Heart left ventricle (tissue), 16 donors: ENCODE measurements at regions not wholly inside any gene's neighbourhood (a gene's known extent, or its start where the extent isn't known, plus 50 kb on each side); places are given as distances from the start of the nearest gene placed in this dataset.

Source experiments
- ATAC-seq, 4 donors: fragments of 200-7000 bp; cut with Tn5 transposase; one replicate each; pipeline ENCODE4 v1.9.1; 2020 to 2022; ENCODE audit warnings: moderate library complexity in 4 of 4, mild to moderate bottlenecking in 3 of 4, moderate number of reproducible peaks in 1 of 4
- DNase-seq, 5 donors: peaks; one replicate each; pipeline ENCODE4 v3.0.0-alpha.2; 2020
- H3K27ac ChIP-seq, 12 donors: fragments of 200-600 bp; sonication (generic) in 4 of 12; one replicate each; pipeline versions ENCODE4 v1.5.0 to v1.8.0; 2016 to 2022; ENCODE audit warnings: mild to moderate bottlenecking in 2 of 12
- H3K27me3 ChIP-seq, 9 donors: fragments of 200-600 bp; sonication (generic) in 2 of 9; one replicate each; pipeline versions ENCODE4 v1.5.1 to v1.8.0; 2016 to 2022; ENCODE audit warnings: mild to moderate bottlenecking in 3 of 9
- H3K36me3 ChIP-seq, 9 donors: fragments of 200-600 bp; sonication (generic) in 2 of 9; one replicate each; pipeline versions ENCODE4 v1.5.0 to v1.8.0; 2018 to 2022; ENCODE audit warnings: mild to moderate bottlenecking in 2 of 9
- H3K4me1 ChIP-seq, 12 donors: fragments of 200-600 bp; sonication (generic) in 4 of 12; one replicate each; pipeline versions ENCODE4 v1.5.0 to v1.8.0; 2016 to 2022; ENCODE audit warnings: mild to moderate bottlenecking in 3 of 12
- H3K4me3 ChIP-seq, 12 donors: fragments of 200-600 bp; sonication (generic) in 4 of 12; one replicate each; pipeline versions ENCODE4 v1.5.0 to v1.8.0; 2017 to 2022; ENCODE audit warnings: mild to moderate bottlenecking in 9 of 12, moderate library complexity in 4 of 12
- H3K9me3 ChIP-seq, 12 donors: fragments of 200-600 bp; sonication (generic) in 4 of 12; one replicate each; pipeline versions ENCODE4 v1.5.0 to v1.8.0; 2016 to 2022; ENCODE audit warnings: mild to moderate bottlenecking in 1 of 12
- POLR2A ChIP-seq, 2 donors: fragments of 450-650 bp; IDR thresholded peaks; one replicate each; pipeline ENCODE4 v1.6.1; 2017; ENCODE audit warnings: antibody characterized with exemption in 2 of 2, mild to moderate bottlenecking in 2 of 2, moderate library complexity in 2 of 2
- WGBS, 4 donors: extraction: QIAGEN DNeasy Blood & Tissue Kit in 2 of 4; methylation state at CpG; one replicate each; pipeline versions ENCODE4 v1.1.5 to v1.1.7; 2013 to 2018; 5-methylcytosine and 5-hydroxymethylcytosine counted together
- intact Hi-C, 10 donors: fragments of 100-400 bp; cut with DNase I; formaldehyde crosslinking; loops; one replicate each; pipeline versions ENCODE4 v1.11.1 to v1.14.2; 2022
- TF ChIP-seq, protein P1 (sequence below), 12 donors: fragments of 200-600 bp; sonication (generic) in 4 of 12; IDR thresholded peaks; one replicate each; pipeline versions ENCODE4 v1.5.0 to v1.8.0; 2018 to 2022; ENCODE audit warnings: antibody characterized with exemption in 12 of 12, mild to moderate bottlenecking in 5 of 12
- donor health status: ischemic (EF 13 %, LVEDD 7.1; RV severe dilation, severe dysfunction).
- donor health status: healthy with polysubstance abuse.
- donor health status: DM: no; HTN: yes; CAD: no.
- donor health status: DM: no; HTN: no; CAD: no.
- donor health status: ischemic (EF 25% LVEDD 6.9; RV normal size, moderate dysfunction).
- donor health status: ischemic (EF 25% LVEDD 5.7; RV mildly dilated, moderate dysfunction).
- donor health status: healthy.
- donor health status: DM: yes; HTN: yes; CAD: no.
- donor health status: ischemic (EF 35%, LVEDD 5.7; RV mildly dilated, moderate dysfunction).
- donor health status: nonischemic (EF 11% LVEDD 7.7; RV severe dilation, severe dysfunction).
- donor health status: DM: yes; HTN: yes; CAD: no.
- donor health status: PGD.
- donor health status: ischemic (EF 29% LVEDD 5.4; RV normal size, mild dysfunction).
- donor health status: nonischemic (EF 23%, LVEDD 6.1; RV moderate dilation, normal function).

DNA sequence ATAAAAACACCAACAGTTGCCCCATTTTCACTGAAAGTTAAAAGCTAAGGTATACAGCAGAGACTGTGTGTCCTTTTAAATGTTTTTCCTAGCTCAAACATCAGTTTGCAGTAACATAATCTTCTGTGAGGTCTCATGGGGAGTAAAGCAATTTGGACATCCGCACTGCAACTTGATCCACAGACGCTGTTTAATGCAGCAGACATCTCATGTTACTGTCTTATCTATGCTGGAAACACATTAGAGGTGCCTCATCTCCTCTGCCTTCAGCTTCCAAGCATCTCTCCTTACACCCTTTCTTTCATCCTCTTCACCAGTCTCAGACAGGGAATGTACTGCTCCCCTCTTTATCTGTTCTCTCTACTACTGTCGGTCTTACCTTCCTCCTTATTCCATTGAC is 53.7 kb upstream of the ATP11B start:
- intact Hi-C loops: no loop called here
- H3K9me3 ChIP-seq: no peaks in the 10 kb centered on the region
- H3K27me3 ChIP-seq: peaks cover 0 to 18% (median 2%) of the 10 kb centered on the region in 9 donors
- no peaks in the 10 kb centered on the region for H3K36me3 ChIP-seq
- DNase-seq (no peak), ATAC-seq (no peak)
- no peak overlapping the region for H3K27ac ChIP-seq
- no peaks in the 10 kb centered on the region for H3K4me1 ChIP-seq
- no peak overlapping the region for H3K4me3 ChIP-seq
- 18 to 42% (median 32%) methylated on average over 3 of the region's 3 CpGs for WGBS, 4 donors
- TF ChIP-seq, protein P1, sequence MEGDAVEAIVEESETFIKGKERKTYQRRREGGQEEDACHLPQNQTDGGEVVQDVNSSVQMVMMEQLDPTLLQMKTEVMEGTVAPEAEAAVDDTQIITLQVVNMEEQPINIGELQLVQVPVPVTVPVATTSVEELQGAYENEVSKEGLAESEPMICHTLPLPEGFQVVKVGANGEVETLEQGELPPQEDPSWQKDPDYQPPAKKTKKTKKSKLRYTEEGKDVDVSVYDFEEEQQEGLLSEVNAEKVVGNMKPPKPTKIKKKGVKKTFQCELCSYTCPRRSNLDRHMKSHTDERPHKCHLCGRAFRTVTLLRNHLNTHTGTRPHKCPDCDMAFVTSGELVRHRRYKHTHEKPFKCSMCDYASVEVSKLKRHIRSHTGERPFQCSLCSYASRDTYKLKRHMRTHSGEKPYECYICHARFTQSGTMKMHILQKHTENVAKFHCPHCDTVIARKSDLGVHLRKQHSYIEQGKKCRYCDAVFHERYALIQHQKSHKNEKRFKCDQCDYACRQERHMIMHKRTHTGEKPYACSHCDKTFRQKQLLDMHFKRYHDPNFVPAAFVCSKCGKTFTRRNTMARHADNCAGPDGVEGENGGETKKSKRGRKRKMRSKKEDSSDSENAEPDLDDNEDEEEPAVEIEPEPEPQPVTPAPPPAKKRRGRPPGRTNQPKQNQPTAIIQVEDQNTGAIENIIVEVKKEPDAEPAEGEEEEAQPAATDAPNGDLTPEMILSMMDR (IDR thresholded peaks at IDR 0.05): no peak
- no peak for TF ChIP-seq POLR2A (IDR thresholded peaks at IDR 0.05)

DNA sequence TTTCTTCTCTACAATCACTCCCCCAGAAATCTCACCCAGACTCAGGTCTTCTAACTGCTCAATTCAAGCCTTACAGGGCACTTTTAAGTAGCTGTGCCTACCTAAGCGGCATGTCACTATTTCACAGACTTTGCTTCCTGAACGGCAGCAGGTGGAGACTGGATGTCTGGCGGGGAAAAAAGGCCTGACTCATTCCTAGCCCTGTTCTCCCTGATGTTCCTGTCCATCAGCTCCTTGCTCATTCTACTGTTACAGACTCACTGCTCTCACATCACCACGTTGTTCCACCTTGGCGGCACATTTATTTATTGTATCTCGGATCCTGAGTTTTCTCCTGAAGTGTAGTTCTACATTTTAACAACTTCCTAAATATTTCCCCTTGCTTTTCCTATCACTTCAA is 52.6 kb upstream of the ATP11B start:
- Histone ChIP-seq H3K27ac (no peak overlapping the region), H3K36me3 (no peaks in the 10 kb centered on the region), H3K4me1 (no peaks in the 10 kb centered on the region), H3K9me3 (no peaks in the 10 kb centered on the region), H3K4me3 (no peak overlapping the region), H3K27me3 (peaks cover 0 to 18% (median 2%) of the 10 kb centered on the region in 9 donors)
- WGBS, 4 donors: 64 to 69% (median 67%) methylated on average over 6 of the region's 6 CpGs
- DNase-seq: no peak
- intact Hi-C loops: no loop called here
- TF ChIP-seq, protein P1 (IDR thresholded peaks at IDR 0.05): no peak
- TF ChIP-seq POLR2A (IDR thresholded peaks at IDR 0.05): no peak
- ATAC-seq: no peak

DNA sequence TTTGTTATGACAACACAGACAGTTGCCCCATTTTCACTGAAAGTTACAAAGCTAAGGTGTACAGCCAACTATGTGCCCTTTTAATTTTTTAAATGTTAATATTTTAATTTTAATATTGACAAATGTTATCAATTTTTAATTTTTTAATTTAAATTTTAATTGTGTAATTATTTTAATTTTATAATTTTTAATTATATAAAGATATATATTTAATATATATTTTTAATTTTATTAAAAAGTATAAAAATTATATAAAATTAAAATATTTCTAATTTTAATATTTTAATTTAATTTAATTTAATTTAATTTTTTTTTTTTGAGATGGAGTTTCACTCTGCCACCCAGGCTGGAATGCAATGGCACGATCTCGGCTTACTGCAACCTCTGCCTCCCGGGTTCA is 52.1 kb upstream of the ATP11B start:
- no peak overlapping the region for H3K27ac ChIP-seq

More for the DNA sequence above, 52.1 kb upstream of the ATP11B start:
- Histone ChIP-seq H3K36me3 (no peaks in the 10 kb centered on the region), H3K4me3 (no peak overlapping the region), H3K9me3 (no peaks in the 10 kb centered on the region), H3K27me3 (peaks cover 0 to 18% (median 2%) of the 10 kb centered on the region in 9 donors), H3K4me1 (no peaks in the 10 kb centered on the region)
- ATAC-seq (no peak), DNase-seq (no peak)
- intact Hi-C loops: no loop called here
- TF ChIP-seq POLR2A (IDR thresholded peaks at IDR 0.05): no peak
- TF ChIP-seq, protein P1 (IDR thresholded peaks at IDR 0.05): no peak
- WGBS, 4 donors: 95 to 99% (median 97%) methylated on average over 3 of the region's 3 CpGs
